Caki2 (cell line): ENCODE measurements at regions not wholly inside any gene's neighbourhood (a gene's known extent, or its start where the extent isn't known, plus 50 kb on each side); places are given as distances from the start of the nearest gene placed in this dataset.

Experiments used
- DNase-seq: peaks from one replicate; pipeline ENCODE4 v3.0.0-alpha.2; 2015; ENCODE audit warnings: low read depth
- in situ Hi-C: cut with HindIII; loops from 2 replicates; pipeline ENCODE4 v1.10.0; 2016; ENCODE audit warnings: low sequenced_read_pairs, low pct_unique_long_range_greater_than_20kb, mixed read lengths

DNA sequence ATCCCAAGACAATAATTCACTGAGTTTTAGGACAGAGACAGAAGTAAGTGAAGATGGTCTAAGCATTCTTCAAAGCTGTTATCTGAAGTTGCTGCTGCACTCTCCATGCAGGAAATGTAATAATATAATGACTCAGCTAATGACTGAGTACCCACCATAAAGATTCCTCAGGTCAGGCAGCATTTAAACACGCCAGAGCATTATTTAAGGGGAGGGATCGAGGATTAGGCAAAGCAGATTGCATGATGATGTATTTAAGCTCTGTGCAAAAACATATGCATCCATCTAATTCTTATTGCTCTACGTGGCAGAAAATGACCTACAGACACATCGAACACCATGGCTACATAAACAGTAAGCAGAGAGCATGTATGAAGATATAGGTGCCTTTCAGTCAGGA is 216.4 kb downstream of the UNC5CL start:
- in situ Hi-C loops: no loop called here
- no peak for DNase-seq

DNA sequence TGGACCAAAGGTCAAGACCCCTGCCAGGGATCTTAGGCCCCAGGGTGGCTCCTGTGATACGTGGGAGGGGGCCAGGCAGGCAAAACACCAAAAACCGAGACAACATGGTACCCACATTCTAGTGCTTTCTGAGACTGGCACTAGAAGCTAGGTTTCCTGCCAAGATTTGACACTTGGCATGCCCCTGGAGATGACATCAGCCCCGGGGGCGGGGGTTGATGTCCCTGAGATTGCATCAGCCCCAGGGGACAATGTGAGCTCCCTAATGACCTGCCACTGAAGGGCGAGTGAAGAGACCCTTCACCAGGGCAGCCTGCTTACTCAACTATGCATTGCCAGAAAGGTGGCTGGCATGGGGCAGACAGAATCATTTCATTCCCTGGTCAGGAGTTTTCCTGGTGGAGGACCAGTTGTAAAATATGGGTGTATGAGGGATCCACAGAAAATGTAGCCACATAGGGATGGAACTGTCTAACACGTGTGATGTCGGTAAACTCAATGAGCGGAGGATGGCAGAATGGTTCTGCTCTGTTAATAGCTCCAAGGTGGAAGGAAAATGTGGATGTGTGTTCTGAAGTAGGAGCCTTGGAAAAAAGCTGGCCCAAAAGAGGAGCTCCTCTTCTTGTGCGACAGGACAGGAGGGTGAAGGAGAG is 219.7 kb downstream of the UNC5CL start:
- in situ Hi-C loops: no loop called here
- DNase-seq: no peak

DNA sequence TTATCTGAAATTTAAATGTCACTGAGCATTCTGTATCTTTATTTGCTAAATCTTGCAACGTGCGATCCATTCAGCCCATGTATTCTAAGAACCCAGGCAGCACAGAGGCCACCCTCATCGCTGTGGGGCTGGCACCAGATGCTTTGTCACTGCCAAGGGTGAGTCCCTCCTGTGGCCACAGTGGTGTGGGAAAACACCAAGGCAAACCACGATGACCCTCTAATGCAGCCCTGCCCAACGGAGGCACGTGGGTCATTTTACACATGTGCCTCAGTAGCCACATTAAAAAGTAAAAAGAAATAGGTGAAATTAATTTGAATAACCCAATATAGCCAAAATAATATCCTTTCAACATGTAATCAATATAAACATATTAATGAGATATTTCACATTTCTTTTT is 221.7 kb downstream of the UNC5CL start:
- DNase-seq: no peak
- in situ Hi-C loops: no loop called here

DNA sequence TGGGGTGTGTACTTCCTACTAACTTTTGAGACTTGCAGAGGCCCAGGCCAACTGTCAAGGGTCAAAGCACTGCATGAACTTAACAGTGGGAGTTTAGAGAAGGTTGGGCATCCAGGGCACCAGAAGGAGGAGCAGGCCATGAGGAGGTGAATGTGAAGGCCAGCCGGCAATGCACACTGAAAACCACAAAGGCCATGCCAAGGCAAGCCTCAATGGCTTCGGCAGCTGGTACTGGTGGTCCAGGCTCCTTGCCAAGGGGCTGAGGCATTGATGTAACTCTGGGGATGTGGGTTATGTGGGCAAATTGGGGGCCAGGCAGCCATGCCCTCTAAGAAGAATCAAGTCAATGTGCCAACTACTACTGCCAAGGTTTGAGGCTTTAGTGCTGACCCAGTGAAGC is 222.4 kb downstream of the UNC5CL start:
- in situ Hi-C loops: no loop called here

DNA sequence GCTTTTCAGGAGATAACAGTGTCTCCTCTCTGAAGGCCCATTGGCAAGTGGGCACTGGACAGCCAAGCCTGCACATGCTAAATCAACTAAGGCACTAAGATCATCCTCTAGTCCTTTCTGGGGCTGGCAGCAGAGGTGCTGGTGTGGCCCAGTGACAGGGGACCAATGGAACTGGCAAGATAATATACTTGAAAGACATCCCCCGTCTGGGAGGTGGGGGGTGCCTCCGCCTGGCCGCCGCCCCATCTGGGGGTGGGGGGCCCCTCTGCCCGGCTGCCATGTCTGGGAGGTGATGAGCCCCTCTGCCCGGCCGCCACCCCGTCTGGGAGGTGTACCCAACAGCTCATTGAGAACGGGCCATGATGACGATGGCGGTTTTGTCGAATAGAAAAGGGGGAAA is 223.3 kb downstream of the UNC5CL start:
- DNase-seq: no peak
- in situ Hi-C loops: no loop called here

More for the DNA sequence above, 222.4 kb downstream of the UNC5CL start:
- no peak for DNase-seq

DNA sequence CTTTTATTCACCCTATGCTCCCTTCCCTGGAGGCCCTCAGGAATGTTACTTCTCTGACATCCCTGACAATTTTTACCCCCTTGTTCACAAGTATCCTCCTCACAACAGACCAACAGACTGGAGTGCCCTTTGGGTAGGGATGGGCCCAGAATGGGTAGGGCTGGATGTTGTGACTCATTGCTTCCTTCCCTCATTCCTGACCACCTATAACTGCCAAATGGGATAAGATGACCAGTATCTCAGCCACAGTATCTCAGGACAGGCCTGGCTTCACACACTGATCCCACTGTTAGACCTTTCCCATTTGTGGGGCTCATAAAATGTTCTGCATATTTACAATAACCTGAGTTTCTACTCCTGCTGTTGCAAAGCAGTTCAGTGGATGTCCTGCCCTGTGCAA is 223.0 kb upstream of the LRFN2 start:
- DNase-seq: no peak
- in situ Hi-C loops: no loop called here

DNA sequence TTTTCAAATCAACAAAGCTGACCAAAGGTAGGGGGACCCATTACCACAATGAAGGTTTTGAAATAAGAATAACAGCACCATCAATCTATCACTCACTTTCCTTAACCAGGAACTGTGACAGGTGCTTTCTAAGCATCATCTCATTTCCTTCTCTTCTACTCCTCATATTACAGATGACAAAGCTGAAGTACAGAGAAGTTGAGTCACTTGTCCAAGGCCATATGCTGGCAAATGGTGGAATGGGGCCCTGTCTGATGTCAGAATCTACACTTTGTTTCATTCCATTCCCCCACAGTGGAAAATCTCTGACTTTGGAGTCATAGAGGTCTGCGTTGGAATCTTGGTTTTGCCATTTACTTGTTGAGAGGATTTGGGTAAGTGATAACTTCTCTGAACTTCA is 222.5 kb upstream of the LRFN2 start:
- no peak for DNase-seq
- in situ Hi-C loops: no loop called here

DNA sequence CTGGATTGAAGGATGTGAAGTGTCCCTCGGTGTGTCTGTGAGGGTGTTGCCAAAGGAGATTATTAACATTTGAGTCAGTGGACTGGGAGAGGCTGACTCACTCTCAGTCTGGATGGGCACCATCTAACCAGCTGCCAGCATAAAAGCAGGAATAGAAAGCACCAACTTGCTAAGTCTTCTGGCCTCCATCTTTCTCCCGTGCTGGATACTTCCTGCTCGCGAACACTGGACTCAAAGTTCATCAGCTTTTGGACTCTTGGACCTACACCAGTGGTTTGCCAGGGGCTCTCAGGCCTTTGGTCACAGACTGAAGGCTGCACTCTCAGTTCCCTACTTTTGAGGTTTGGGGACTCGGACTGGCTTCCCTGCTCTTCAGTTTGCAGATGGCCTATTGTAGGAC is 220.3 kb upstream of the LRFN2 start:
- in situ Hi-C loops: no loop called here
- peak; percentile 66 for DNase-seq

DNA sequence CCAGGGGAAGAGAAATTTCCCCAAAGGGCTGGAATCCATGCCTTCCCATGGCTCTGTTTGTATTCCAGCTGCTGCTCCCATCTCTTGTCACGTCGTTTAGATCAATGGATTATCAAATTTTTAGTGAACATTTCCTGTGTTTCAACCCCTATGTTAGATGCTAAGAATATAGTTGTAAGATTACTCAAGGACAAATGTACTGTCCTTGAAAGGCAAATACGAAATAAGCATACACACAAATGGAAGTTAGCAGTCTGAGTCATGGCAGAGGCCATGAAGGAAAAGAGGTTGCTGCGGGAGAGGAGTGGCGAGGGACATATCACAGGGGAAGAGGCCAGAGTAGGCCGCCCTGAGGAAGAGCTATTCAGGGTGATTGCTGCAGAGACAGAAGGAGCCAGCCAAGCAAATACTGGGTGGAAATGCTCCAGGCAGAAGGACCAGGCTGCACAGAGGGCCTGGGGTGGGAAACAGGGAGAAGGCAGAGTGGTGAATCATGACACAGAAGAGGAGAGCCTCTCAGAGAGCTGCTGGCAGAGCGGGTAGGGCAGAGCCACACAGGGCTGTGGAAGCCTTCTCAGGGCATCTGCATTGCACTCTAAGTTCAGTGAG is 219.2 kb upstream of the LRFN2 start:
- in situ Hi-C loops: no loop called here
- DNase-seq: peak; percentile 52

DNA sequence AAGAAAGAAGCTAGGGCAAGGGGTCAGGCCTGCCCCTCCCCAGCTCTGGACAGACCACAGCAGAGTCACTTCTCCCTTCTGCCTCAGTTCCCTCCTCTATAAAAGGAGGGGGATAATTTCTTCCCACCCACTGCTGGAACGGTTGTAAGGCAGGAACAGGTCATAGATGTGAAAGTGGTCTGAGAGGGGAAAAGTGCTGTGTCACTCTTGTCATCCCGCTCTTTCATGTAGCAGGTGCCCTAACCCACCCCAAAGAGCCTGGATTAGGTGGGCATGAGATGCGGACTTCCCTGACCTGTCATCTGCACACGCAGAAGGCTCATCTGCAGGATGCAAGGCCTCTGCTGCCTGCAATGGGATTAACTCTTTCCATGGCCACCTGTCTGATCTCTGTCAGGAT is 218.2 kb upstream of the LRFN2 start:
- DNase-seq: no peak
- in situ Hi-C loops: no loop called here

DNA sequence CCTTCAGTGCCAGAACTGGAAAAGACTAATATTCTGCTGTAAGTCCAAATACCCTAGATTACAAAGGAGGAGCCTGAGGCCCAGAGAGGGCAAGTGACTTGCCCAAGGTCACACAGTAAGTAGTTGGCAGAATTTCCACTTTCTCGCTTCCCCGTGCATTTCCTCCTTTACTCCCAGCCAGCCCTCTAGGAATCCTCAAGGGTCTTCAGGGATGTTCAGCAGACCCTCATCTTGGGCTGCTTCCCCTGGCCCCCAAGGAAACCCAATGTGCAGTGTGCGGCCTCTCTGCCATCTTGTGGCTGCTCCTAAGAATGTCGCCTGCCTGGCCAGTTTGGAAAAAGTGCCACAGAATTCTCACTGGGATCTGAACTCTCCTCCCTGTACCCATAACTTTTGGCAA is 217.7 kb upstream of the LRFN2 start:
- no peak for DNase-seq
- in situ Hi-C loops: no loop called here

DNA sequence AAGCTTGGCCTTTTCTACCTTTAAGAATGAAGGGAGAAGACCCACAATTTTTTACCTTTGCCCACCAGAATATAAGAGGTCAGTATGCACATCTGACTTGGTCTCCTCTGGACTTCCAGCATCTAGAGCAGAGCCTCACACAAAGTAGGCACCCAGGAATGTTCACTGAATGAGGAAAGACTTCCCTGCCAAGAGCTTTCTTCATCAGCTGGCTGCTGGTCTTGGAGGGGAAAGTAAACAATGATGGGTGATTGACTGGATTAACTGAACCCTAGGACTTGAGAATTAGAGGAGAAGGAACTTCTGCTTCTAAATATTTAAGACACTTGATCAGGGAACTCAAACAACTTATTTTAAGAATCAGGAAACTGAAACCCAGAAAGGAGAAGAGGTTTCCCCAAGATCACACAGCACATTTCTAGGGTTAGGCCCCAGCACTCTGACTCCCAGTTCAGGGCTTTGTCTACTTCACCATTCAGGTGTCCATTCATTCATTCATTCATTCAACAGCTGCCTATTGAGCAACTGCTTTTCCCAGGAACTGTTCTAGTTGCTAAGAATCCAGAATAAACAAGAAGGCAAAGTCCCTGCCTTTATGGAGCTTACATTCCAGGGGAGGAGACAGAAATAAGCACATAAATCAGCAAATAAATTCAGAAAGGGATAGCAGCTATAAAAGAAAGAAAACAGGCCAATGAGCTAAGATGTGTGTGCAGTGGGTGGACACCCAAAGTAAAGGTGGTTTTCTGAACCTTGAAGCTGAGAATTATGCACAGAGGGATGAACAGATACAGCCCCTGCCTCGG is 216.9 kb upstream of the LRFN2 start:
- in situ Hi-C loops: no loop called here
- DNase-seq: no peak

DNA sequence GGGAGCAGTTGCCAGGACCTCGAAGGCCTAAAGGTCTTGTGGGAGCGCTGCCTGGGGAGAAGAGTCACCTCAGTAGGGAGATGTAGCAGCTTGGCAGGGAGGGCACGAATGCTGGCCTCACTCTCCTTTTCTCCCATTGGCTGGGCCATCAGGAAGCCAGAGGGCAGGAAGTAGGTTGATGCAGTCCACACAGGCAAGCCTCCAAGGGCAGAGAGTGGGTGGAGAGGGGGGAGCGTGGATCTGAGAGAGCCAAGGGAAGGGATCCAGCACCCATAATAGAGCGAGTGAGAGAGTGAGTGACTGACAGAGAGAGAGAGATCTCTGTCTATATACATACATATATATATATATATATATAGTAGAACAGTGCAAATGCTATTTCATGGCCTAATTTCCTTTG is 215.3 kb upstream of the LRFN2 start:
- no peak for DNase-seq
- in situ Hi-C loops: no loop called here

DNA sequence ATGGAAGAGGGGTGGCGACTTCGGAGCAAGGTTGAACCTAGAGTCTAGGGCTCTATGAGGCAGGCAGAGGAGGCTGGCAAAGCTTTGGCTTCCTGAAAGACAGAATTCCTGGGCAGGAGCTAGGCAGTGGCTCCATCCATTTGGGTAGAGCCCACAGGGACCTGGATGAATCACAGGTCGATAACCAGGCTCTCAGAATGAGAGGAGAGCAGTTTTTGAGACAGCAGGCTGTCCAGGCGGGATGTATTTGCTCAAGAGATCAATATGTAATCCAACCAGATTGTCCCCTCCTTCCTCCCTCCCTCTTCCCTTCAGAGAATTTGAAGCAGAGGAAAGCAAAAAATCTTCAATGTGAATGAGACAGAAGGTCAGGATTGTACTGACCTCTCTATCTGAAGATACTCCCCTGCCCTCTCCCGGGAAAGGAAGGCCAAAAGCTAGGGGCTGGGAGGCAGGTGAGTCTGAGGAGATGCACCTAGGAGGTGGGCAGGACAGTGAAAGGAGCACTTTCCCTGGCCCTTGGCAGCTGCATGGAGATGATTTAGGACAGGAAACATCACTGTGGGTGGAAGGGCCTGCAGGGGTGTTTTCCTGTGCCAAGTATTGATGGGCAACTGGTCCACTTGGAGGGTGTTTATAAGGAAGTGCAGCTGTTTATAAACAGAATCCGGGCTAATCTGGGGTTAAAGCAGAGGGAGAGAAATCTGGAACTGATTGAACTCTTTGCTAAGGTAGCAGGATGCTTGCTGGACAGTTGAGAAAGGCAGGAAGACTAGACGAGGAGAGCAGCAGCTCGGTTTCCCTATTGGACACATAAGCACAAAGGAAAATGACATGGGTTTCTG is 212.4 kb upstream of the LRFN2 start:
- DNase-seq: no peak
- in situ Hi-C loops: no loop called here

DNA sequence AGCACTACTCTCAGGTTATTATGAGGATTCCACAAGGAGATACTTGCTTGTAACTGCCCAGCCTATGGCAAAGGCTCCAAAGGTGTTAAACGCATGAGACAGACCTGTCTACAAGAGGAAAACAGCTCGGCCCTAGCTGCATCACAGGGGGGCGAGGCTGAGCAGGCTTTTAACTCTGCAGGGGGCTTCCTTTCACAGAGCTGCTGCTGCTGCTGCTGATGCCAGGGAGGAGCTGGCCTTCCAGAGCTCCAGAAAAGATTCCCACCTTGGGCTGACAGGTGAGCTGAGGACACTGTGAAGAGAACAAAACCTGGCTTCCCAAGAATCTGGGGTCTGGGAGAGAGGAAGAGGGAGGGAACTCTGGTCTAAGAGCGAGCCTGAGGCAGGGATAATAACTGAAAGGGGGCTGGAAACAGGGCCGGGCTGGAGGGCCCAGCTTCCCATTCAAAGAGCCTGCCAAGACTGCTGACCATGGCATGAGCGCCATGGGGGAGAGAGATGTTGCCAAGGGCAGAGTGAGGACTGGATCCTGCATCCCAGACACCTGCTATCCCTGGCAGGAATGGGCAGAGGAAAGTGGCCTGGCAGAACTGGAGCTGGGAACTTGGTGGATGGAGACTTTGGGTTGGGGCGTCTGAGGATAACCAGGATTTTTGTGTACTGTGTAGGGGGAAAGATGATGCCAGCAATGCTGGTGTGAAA is 211.1 kb upstream of the LRFN2 start:
- no peak for DNase-seq
- in situ Hi-C loops: no loop called here

DNA sequence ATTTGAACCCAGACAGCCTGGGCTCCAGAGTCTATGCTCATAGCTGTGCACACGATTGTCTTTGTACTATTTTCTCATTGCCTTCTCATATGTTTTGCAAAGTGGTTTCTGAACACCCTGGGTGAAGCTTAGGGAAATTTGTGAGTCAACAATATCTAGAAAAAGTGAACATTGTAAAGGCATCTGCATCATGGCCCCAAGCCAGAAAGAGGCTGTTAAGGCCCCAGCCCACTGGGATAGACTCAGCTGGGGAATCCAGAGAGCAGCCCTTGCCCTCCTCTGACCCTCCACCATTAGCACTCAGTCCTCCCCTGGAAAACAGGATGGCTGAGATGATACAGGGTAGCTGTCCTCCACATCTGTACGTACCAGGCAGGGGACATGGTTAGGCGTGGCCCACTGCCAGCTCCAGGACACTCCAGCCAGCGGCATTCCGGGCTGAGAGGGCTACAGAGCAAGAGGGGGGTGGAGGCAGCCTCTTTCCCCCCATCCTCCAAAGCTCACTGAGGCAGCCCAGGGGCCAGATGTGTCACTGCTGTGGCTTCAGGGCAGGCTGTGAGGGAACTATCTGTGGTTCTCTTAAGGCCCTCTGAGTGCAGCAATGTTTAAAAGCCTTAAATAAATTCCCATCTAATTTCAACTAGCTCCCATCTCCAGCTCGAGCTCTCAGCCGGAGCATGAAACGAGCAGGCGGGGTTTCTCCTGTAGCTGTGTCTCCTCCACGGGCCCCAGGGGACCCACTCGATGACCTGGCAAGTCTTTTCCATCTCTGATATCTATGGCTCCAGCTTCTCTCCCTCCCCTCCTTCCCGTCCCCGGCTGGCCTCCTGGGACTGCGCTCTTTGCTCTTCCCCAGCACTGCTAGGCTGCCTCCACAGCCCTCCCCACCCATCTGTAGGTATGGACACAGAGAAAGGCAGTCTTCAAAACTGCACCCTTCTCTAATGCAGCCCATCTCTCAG is 209.4 kb upstream of the LRFN2 start:
- no peak for DNase-seq
- in situ Hi-C loops: no loop called here

DNA sequence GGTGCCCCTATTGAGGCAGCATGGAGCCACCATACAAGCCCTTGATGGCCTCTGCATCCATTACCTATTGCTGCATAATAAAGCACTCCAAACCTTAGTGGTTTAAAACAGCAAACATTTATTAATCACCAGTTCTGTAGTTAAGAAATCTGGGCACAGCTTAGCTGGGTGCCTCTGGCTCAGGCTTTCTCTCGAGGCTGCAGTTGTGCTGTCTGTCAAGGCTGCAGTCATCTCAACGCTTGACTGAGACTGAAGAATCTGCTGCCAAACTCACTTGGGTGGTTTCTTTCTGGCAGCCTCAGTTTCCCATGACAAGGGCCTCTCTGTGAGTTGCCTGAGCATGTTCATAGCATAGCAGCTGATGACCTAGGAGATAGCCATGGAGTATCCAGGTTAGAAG is 207.4 kb upstream of the LRFN2 start:
- DNase-seq: no peak
- in situ Hi-C loops: no loop called here
